Endothelial cell of umbilical vein (primary cell): ENCODE measurements at regions not wholly inside any gene's neighbourhood (a gene's known extent, or its start where the extent isn't known, plus 50 kb on each side); places are given as distances from the start of the nearest gene placed in this dataset.

Experiments used
- BruUV-seq: library from RNA; stranded (reverse); fragments of 400-500 nt; replicated peaks from 2 replicates; lab custom pipeline; 2021; lab: Mats Ljungman, UMichigan
- CTCF ChIA-PET: fragments of 300-600, 350-600 bp; sonication (Branson Sonifier 250); formaldehyde crosslinking; loops from one replicate; lab custom pipeline; 2021; ENCODE audit warnings: antibody characterized with exemption, inconsistent platforms; lab: Charles Lee
- POLR2A ChIA-PET: fragments of 300-600, 350-600 bp; sonication (Branson Sonifier 250); formaldehyde crosslinking; loops from one replicate; lab custom pipeline; 2021; ENCODE audit warnings: antibody characterized with exemption, inconsistent platforms; lab: Charles Lee
- DNase-seq: peaks from one replicate; pipeline ENCODE4 v3.0.0-alpha.2; 2011; ENCODE audit warnings: low read depth, low spot score
- FAIRE-seq: peaks from 2 replicates; lab custom pipeline; 2011; peaks lifted over from hg19 to GRCh38; lab: Jason Lieb, UNC
- H2AFZ ChIP-seq: 2 replicates; pipeline ENCODE4 v1.6.0; 2012; ENCODE audit warnings: low read depth, low read length, control low read depth, inconsistent platforms
- H3K27ac ChIP-seq: 2 replicates; pipeline ENCODE4 v1.5.1; 2011; ENCODE audit warnings: low read depth, mild to moderate bottlenecking, control low read depth, low read length, moderate library complexity; ENCODE audit not compliant: insufficient read depth
- H3K27me3 ChIP-seq, 2 experiments: 2 replicates each; pipeline versions ENCODE4 v1.6.0 to v1.6.1; 2011; ENCODE audit warnings: low read length in 2 of 2, mixed read lengths in 1 of 2; ENCODE audit not compliant: control insufficient read depth in 2 of 2, insufficient read depth in 2 of 2
- H3K36me3 ChIP-seq, 2 experiments: 2 replicates in 1 of 2; 3 replicates in 1 of 2; pipeline ENCODE4 v1.5.1; 2011; ENCODE audit warnings: low read length in 2 of 2, mild to moderate bottlenecking in 1 of 2, moderate library complexity in 1 of 2; ENCODE audit not compliant: control insufficient read depth in 2 of 2, insufficient read depth in 2 of 2; ENCODE audit errors: extremely low read depth in 1 of 2
- H3K4me1 ChIP-seq: 3 replicates; pipeline ENCODE4 v1.5.1; 2011; ENCODE audit warnings: mild to moderate bottlenecking, low read length; ENCODE audit not compliant: control insufficient read depth, insufficient read depth; ENCODE audit errors: extremely low read depth
- H3K4me2 ChIP-seq: 2 replicates; pipeline ENCODE4 v1.6.1; 2011; ENCODE audit warnings: low read length, control low read depth, mixed read lengths; ENCODE audit not compliant: insufficient read depth
- H3K4me3 ChIP-seq, 3 experiments: fragments of 200-600 bp in 1 of 3; sonication (generic), shearing (Covaris generic) in 1 of 3; replicated peaks in 1 of 3; 2 replicates each; pipeline ENCODE4 v1.5.1; 2011 to 2016; ENCODE audit warnings: control low read depth in 3 of 3, low read length in 3 of 3, mild to moderate bottlenecking in 2 of 3, inconsistent platforms in 1 of 3, low read depth in 1 of 3, moderate library complexity in 1 of 3; ENCODE audit not compliant: insufficient read depth in 1 of 3
- H3K79me2 ChIP-seq: 2 replicates; pipeline ENCODE4 v1.6.0; 2012; ENCODE audit warnings: low read length, inconsistent platforms; ENCODE audit not compliant: control insufficient read depth, insufficient read depth
- H3K9ac ChIP-seq: replicated peaks from 2 replicates; pipeline ENCODE3; 2011; ENCODE audit warnings: low read length, control low read depth; ENCODE audit not compliant: insufficient read depth; ENCODE audit errors: extremely low read depth
- H3K9me1 ChIP-seq: replicated peaks from 3 replicates; pipeline ENCODE4 v1.6.0; 2011; ENCODE audit warnings: mild to moderate bottlenecking, low read length; ENCODE audit not compliant: control insufficient read depth, insufficient read depth; ENCODE audit errors: extremely low read depth
- H3K9me3 ChIP-seq: replicated peaks from 2 replicates; pipeline ENCODE4 v1.5.1; 2012; ENCODE audit warnings: low read length, inconsistent platforms; ENCODE audit not compliant: control insufficient read depth, insufficient read depth
- H4K20me1 ChIP-seq: replicated peaks from 2 replicates; pipeline ENCODE3; 2011; ENCODE audit warnings: mild to moderate bottlenecking, low read length; ENCODE audit not compliant: control insufficient read depth, insufficient read depth; ENCODE audit errors: extremely low read depth
- CTCF ChIP-seq, 2 donors: IDR thresholded peaks; 1 replicate in 1 of 2; 2 replicates in 1 of 2; pipeline ENCODE4 v1.5.1; 2011; ENCODE audit warnings: low read length in 2 of 2, mild to moderate bottlenecking in 2 of 2, moderate library complexity in 2 of 2, control low read depth in 1 of 2, inconsistent platforms in 1 of 2, low read depth in 1 of 2; ENCODE audit not compliant: insufficient read depth in 1 of 2; ENCODE audit errors: extremely low read depth in 1 of 2
- EZH2 ChIP-seq: IDR thresholded peaks from 2 replicates; pipeline ENCODE4 v1.6.1; 2012; ENCODE audit warnings: borderline replicate concordance, low read depth, mild to moderate bottlenecking, moderate library complexity, low read length, inconsistent platforms; ENCODE audit not compliant: severe bottlenecking
- FOS ChIP-seq: IDR thresholded peaks from 2 replicates; pipeline ENCODE4 v1.6.1; 2011; ENCODE audit warnings: mild to moderate bottlenecking, low read length, moderate library complexity, borderline replicate concordance; ENCODE audit not compliant: insufficient read depth
- GATA2 ChIP-seq: IDR thresholded peaks from 2 replicates; pipeline ENCODE4 v1.7.0; 2011; ENCODE audit warnings: low read depth, mild to moderate bottlenecking, moderate library complexity, mixed read lengths, low read length; ENCODE audit not compliant: insufficient read length, insufficient read depth
- JUN ChIP-seq: IDR thresholded peaks from 2 replicates; pipeline ENCODE4 v1.6.1; 2011; ENCODE audit warnings: borderline replicate concordance, low read depth; ENCODE audit not compliant: insufficient read length, insufficient read depth
- MYC ChIP-seq: IDR thresholded peaks from one replicate; pipeline ENCODE4 v1.6.1; 2011; ENCODE audit warnings: mild to moderate bottlenecking, low read depth, low read length
- POLR2A ChIP-seq: IDR thresholded peaks from 2 replicates; pipeline ENCODE4 v1.6.1; 2012; ENCODE audit warnings: low read depth, mild to moderate bottlenecking, control low read depth, low read length
- POLR2AphosphoS5 ChIP-seq: IDR thresholded peaks from 2 replicates; pipeline ENCODE4 v1.6.1; 2012; ENCODE audit warnings: low read depth, mild to moderate bottlenecking, control low read depth, low read length, moderate library complexity; ENCODE audit not compliant: insufficient read depth
- dilution Hi-C: fragments of 300-500 bp; cut with MboI; formaldehyde crosslinking; loops from one replicate; pipeline ENCODE4 v1.15.0; 2019; ENCODE audit warnings: low sequenced_read_pairs; ENCODE audit not compliant: extremely low pct_ligation_motif_present
- intact Hi-C: fragments of 100-400 bp; cut with micrococcal nuclease; formaldehyde crosslinking; loops from one replicate; pipeline ENCODE4 v1.10.0; 2022
- TF ChIP-seq, protein P1 (sequence below): IDR thresholded peaks from 2 replicates; pipeline ENCODE4 v1.6.1; 2011; ENCODE audit not compliant: insufficient read depth, insufficient read length

DNA sequence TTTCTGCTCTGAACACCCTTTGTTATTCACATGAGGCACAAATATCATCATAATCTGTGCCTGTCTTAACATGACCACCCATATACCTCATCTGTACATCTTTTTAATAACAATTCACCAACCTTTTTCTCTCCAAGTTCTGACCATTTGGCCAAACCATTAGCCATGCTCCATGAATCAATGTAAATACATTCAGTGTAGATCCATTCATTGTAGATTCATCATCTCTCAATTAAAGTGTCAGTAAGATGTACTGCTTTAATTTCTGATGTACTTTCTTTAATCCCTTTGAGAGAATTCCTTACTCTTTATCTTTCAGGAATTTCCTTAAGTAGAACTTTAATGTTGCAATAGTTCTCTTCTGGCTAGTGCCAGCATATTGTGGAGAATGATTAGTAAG lies 126.2 kb upstream of the LRRC7 start:
- intact Hi-C loops = no loop called here

DNA sequence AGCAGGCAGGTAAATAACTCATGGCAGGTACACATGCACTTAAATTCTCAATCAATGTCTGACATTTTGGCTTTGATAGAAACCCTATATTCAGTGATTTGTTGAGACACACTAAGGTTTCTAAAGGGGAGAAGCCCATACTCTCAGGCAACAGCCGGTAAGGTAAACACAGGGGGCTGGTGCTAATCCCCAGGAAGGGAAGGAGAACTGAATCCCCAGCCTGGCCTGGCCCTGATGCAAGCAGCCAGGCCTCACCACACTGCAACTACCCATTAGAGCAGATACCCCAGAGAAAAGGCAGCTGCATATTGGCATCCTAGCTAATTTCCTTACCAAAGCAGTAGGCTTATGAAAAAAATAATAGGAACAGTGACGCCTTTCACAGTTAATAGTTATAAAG lies 116.5 kb upstream of the LRRC7 start:
- Histone ChIP-seq H3K4me2 (no peak overlapping the region), H3K9ac (no peak overlapping the region), H4K20me1 (no peaks in the 10 kb centered on the region), H3K4me3 (no peak overlapping the region), H3K4me1 (no peaks in the 10 kb centered on the region), H3K79me2 (no peaks in the 10 kb centered on the region), H3K36me3 (no peaks in the 10 kb centered on the region), H3K9me1 (no peaks in the 10 kb centered on the region), H3K27ac (no peak overlapping the region), H2AFZ (no peak overlapping the region), H3K9me3 (no peaks in the 10 kb centered on the region), H3K27me3 (no peaks in the 10 kb centered on the region)
- dilution Hi-C loops = no loop called here
- no TSS peak for BruUV-seq
- ChIA-PET POLR2A (no interaction called here), CTCF (no interaction called here)
- DNase-seq (no peak), FAIRE-seq (no peak)
- intact Hi-C loops = no loop called here
- no peak for TF ChIP-seq POLR2AphosphoS5
- TF ChIP-seq EZH2 = no peak
- no peak for TF ChIP-seq FOS
- TF ChIP-seq MYC = no peak
- TF ChIP-seq CTCF (IDR thresholded peaks at IDR 0.05; ENCODE audit: extremely low read depth in 1 of 2, insufficient read depth in 1 of 2, low read depth in 1 of 2, low read length in 2 of 2) = no peak
- TF ChIP-seq, protein P1, sequence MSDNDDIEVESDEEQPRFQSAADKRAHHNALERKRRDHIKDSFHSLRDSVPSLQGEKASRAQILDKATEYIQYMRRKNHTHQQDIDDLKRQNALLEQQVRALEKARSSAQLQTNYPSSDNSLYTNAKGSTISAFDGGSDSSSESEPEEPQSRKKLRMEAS = no peak
- no peak for TF ChIP-seq POLR2A
- TF ChIP-seq GATA2 = no peak
- TF ChIP-seq JUN = no peak

More for the DNA sequence above, 126.2 kb upstream of the LRRC7 start:
- no peak for FAIRE-seq
- Histone ChIP-seq H3K4me1 (no peaks in the 10 kb centered on the region), H2AFZ (no peak overlapping the region), H3K9me3 (no peaks in the 10 kb centered on the region), H3K79me2 (no peaks in the 10 kb centered on the region), H3K27me3 (no peaks in the 10 kb centered on the region), H3K9ac (no peak overlapping the region), H4K20me1 (no peaks in the 10 kb centered on the region), H3K4me2 (no peak overlapping the region), H3K9me1 (no peaks in the 10 kb centered on the region), H3K36me3 (no peaks in the 10 kb centered on the region), H3K27ac (no peak overlapping the region), H3K4me3 (no peak overlapping the region)
- dilution Hi-C loops = no loop called here
- no peak for DNase-seq
- ChIA-PET CTCF (no interaction called here), POLR2A (no interaction called here)
- BruUV-seq = no TSS peak
- TF ChIP-seq FOS (no peak), POLR2AphosphoS5 (no peak), MYC (no peak)
- TF ChIP-seq, protein P1 = no peak
